HS-27A (cell line): ENCODE measurements at regions not wholly inside any gene's neighbourhood (a gene's known extent, or its start where the extent isn't known, plus 50 kb on each side); places are given as distances from the start of the nearest gene placed in this dataset.

ENCODE experiments used
- DNase-seq: peaks from one replicate; pipeline ENCODE4 v3.0.0-alpha.2; 2012; ENCODE audit warnings: low read depth, missing footprints

- no peak for DNase-seq
Measured at GRCh38 chr1:232891656-232892317, 58.6 kb upstream of the NTPCR start.

- no peak for DNase-seq
Measured at GRCh38 chr1:232893481-232894313, 56.7 kb upstream of the NTPCR start.

GRCh38 chr1:232894436-232894835 is 56.0 kb upstream of the NTPCR start:
- DNase-seq: no peak

- no peak for DNase-seq
Measured at GRCh38 chr1:232897949-232898465, 52.4 kb upstream of the NTPCR start.

- DNase-seq: no peak
Measured at GRCh38 chr1:232899268-232899667, 51.1 kb upstream of the NTPCR start.

GRCh38 chr1:232899839-232900238 is 50.6 kb upstream of the NTPCR start:
- DNase-seq: no peak
